LNCAP (cell line): ENCODE measurements at regions not wholly inside any gene's neighbourhood (a gene's known extent, or its start where the extent isn't known, plus 50 kb on each side); places are given as distances from the start of the nearest gene placed in this dataset.

Source experiments
- TF ChIP-seq, protein P1 (sequence below): fragments of 450-650 bp; IDR thresholded peaks from 2 replicates; pipeline ENCODE4 v1.5.1; 2017; ENCODE audit warnings: mild to moderate bottlenecking

DNA sequence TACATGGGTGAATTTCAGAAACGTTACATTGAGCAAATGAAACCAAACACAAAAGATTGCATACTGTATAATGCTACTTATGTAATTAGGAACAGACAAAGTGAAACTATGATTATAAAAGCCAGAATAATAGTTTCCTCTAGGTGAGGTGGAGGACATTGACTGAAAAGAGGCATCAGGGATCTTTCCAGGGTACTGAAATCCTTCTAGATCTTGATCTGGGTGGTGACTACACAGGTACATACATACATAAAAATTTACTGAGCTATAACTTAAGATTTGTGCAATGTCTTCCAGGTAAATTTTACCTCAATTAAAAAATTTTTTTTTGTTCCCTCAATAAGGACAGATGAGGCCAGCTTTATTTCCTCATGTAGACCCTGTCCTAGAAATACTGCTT, 665.6 kb upstream of the UBE2E2 start:
- TF ChIP-seq, protein P1, sequence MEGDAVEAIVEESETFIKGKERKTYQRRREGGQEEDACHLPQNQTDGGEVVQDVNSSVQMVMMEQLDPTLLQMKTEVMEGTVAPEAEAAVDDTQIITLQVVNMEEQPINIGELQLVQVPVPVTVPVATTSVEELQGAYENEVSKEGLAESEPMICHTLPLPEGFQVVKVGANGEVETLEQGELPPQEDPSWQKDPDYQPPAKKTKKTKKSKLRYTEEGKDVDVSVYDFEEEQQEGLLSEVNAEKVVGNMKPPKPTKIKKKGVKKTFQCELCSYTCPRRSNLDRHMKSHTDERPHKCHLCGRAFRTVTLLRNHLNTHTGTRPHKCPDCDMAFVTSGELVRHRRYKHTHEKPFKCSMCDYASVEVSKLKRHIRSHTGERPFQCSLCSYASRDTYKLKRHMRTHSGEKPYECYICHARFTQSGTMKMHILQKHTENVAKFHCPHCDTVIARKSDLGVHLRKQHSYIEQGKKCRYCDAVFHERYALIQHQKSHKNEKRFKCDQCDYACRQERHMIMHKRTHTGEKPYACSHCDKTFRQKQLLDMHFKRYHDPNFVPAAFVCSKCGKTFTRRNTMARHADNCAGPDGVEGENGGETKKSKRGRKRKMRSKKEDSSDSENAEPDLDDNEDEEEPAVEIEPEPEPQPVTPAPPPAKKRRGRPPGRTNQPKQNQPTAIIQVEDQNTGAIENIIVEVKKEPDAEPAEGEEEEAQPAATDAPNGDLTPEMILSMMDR: no peak

DNA sequence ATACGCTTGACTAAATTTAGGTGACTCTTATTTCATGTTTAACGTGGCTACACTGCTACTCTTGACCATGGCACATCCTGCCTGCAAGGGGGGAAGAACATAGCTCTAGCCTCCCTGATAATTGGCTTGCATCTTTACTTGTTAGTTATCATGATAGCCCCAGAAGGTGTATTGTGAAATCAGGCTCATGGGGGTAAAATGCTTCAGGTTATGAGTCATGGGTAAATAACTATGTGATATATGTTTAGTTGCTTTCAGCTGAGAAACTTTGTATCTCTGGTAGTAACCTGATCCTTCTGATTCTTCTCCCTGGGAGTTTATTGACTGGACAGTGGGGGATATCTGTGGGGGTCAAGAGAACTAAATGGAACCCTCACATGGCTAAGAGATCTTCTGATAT, 660.8 kb upstream of the UBE2E2 start:
- TF ChIP-seq, protein P1: no peak

DNA sequence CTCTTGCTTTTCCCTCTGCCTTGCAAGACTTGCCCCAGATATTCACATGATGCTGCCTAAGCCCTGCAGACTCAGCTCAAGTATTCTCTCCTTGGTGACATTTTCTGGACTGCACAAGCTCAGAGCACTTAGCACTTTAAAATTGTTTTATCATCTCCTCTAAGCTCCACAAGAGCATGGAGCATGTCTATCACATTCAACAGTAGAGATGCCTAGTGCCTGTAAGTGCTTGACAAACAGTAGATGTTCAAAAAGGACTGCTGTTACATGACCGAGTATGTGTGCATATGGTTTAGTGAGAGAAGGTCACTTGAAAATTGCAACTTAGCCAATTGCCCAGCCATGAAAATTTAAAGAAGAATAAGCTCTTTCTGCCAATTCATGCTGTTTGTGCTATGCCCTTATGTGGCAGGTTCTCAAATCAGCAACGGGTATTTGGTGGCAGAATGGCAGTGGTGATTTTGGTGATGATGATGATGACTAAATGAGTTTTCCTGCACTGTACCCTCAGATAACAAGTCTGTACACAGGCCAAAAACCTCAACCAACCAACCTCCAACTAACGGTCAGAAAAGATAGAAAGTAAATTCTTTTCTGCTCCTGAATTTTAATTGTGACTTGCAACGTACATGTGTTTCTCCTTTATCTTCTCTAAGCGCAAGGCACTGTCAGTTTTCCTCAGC, 647.2 kb upstream of the UBE2E2 start:
- TF ChIP-seq, protein P1: no peak

DNA sequence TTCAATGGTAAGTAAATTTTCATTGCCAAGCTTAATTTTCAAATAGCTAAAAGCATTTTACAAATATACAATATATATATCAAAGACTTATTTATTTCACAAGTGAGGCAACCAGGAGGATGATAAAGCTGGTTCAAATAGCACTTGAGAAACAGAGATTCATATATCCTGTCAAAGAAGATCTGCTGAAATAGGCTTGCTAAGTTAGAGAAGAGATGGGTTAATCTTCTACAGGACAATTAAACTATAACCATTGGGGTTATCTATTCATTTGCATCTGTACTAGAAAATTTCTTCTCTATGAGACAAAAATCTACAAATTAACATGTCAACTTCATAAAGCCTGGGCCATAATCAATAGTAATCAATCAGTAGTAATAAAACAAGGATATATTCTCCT, 637.7 kb upstream of the UBE2E2 start:
- TF ChIP-seq, protein P1: no peak

DNA sequence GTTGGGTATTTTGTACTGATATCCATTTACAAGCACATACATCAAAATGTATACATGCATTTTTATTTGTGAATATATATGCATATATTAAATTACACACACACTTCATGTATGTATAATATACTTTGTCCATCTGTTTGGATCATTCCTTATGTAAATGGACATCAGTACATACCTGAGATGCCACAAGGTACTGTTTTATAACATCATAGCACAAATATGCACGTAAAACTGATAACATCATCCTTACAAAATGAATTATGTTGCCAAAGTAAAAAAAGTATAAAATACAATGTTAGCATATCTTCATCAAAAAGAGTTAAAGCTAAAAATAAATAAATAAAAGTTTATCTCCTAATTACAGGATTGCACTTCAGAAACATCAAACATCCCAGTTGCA, 634.8 kb upstream of the UBE2E2 start:
- TF ChIP-seq, protein P1: no peak

DNA sequence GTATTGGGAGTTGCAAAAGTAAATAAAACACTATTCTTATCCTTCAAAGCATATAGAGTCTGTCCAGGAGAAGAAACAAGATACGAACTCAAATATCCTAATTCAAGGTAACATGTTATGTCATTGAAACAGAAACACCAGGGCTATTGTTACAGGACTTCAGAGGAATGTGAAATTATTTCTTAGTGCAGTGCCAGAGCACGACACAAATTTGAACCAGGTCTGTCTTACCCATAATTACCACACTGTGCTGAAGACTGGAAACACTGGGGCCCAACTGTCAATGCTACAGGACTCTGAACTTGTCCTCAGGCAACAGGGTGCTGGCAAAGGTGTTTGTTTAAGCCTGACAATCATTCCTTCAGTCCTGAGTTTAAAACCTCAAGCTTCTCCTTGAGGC, 633.6 kb upstream of the UBE2E2 start:
- TF ChIP-seq, protein P1: no peak

DNA sequence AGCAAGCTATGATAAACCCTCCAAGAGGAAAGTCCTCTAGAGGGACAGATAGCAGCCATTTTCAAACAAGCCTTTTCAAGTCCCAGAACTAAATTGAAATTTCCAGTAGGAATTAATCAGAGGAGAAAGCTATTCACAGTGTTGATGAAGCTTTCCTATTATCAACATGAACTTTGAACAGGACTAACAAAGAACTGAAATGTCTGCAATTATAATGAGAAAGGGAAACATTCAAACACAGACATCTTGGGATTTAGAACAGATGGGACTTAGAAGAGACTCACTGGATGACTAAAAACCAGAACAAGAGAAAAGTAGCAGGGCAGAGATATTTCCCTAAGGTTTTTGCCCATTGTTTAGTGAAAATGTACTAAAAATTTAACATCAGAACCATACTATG, 622.1 kb upstream of the UBE2E2 start:
- TF ChIP-seq, protein P1: no peak

DNA sequence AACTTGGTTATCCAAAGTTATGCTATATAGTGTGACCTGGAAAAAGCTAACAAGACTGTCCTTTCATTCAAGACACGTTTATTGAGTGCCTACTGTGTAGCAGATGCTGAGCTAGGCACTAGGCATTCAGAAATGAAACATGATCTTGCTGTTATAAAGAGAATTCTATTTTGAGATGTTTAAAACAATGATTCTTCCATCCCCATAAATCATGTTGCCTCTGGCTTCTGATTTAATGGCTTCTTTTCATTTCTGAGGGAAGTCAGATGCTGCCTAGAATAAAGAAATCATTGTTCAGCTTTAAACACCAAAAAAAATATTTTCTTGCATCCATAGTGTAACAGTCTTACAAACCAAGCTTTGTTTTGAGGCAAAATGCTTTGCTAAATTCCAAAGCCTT, 620.9 kb upstream of the UBE2E2 start:
- TF ChIP-seq, protein P1: no peak
